Liver (tissue), 8 donors: ENCODE measurements at regions not wholly inside any gene's neighbourhood (a gene's known extent, or its start where the extent isn't known, plus 50 kb on each side); places are given as distances from the start of the nearest gene placed in this dataset.

Experiments
- DNase-seq: peaks from one replicate; pipeline ENCODE4 v3.0.0-alpha.2; 2017; ENCODE audit warnings: low spot score
- H3K27ac ChIP-seq, 2 donors: one replicate each; pipeline ENCODE4 v1.7.0; 2013; ENCODE audit warnings: inconsistent platforms in 2 of 2, low read length in 2 of 2, control low read depth in 1 of 2, low read depth in 1 of 2, mild to moderate bottlenecking in 1 of 2
- H3K27me3 ChIP-seq, 4 donors: one replicate each; pipeline versions ENCODE4 v1.6.1 to v1.7.0; 2013; ENCODE audit warnings: low read length in 3 of 4, inconsistent platforms in 1 of 4, mild to moderate bottlenecking in 1 of 4, moderate library complexity in 1 of 4; ENCODE audit not compliant: control insufficient read depth in 4 of 4, insufficient read depth in 4 of 4
- H3K36me3 ChIP-seq, 4 donors: one replicate each; pipeline versions ENCODE4 v1.6.1 to v1.7.0; 2013; ENCODE audit warnings: low read length in 3 of 4, mild to moderate bottlenecking in 3 of 4, low read depth in 1 of 4, moderate library complexity in 1 of 4; ENCODE audit not compliant: control insufficient read depth in 4 of 4, insufficient read depth in 3 of 4
- H3K4me1 ChIP-seq, 4 donors: one replicate each; pipeline versions ENCODE4 v1.6.1 to v1.7.0; 2013; ENCODE audit warnings: low read length in 3 of 4, mild to moderate bottlenecking in 3 of 4, moderate library complexity in 1 of 4; ENCODE audit not compliant: control insufficient read depth in 4 of 4, insufficient read depth in 4 of 4
- H3K4me3 ChIP-seq, 3 donors: one replicate each; pipeline versions ENCODE4 v1.6.1 to v1.7.0; 2013; ENCODE audit warnings: low read length in 3 of 3, control low read depth in 1 of 3, low read depth in 1 of 3, mild to moderate bottlenecking in 1 of 3
- H3K9ac ChIP-seq, 2 donors: one replicate each; pipeline ENCODE4 v1.7.0; 2013; ENCODE audit warnings: low read length in 2 of 2, mild to moderate bottlenecking in 2 of 2, moderate library complexity in 2 of 2, control low read depth in 1 of 2, low read depth in 1 of 2
- H3K9me3 ChIP-seq, 4 donors: one replicate each; pipeline versions ENCODE4 v1.6.1 to v1.7.0; 2013; ENCODE audit warnings: low read length in 3 of 4; ENCODE audit not compliant: control insufficient read depth in 4 of 4
- ATF3 ChIP-seq: IDR thresholded peaks from 2 replicates; pipeline ENCODE4 v1.6.1; 2016; ENCODE audit warnings: antibody characterized with exemption
- CTCF ChIP-seq: fragments of 150-350 bp; IDR thresholded peaks from 2 replicates; pipeline ENCODE4 v1.5.1; 2017; ENCODE audit warnings: improper control_type of control experiment, low read depth, low read length; ENCODE audit not compliant: missing input control
- EGR1 ChIP-seq, 2 donors: IDR thresholded peaks; 2 replicates each; pipeline ENCODE4 v1.6.1; 2016 to 2018; ENCODE audit warnings: antibody characterized with exemption in 2 of 2, low read depth in 2 of 2
- FOXA2 ChIP-seq: IDR thresholded peaks from 2 replicates; pipeline ENCODE4 v1.6.1; 2016; ENCODE audit warnings: antibody characterized with exemption
- HNF4A ChIP-seq, 2 donors: conservative IDR thresholded peaks; 2 replicates each; pipeline ENCODE4 v1.6.1; 2016; ENCODE audit warnings: antibody characterized with exemption in 2 of 2, mild to moderate bottlenecking in 2 of 2
- HNF4G ChIP-seq: IDR thresholded peaks from 2 replicates; pipeline ENCODE4 v1.6.1; 2016; ENCODE audit warnings: antibody characterized with exemption
- JUND ChIP-seq, 2 donors: IDR thresholded peaks; 2 replicates each; pipeline ENCODE4 v1.6.1; 2016; ENCODE audit warnings: antibody characterized with exemption in 2 of 2
- MAX ChIP-seq: IDR thresholded peaks from 2 replicates; pipeline ENCODE4 v1.6.1; 2016; ENCODE audit warnings: antibody characterized with exemption
- NR2F2 ChIP-seq: IDR thresholded peaks from 2 replicates; pipeline ENCODE4 v1.6.1; 2016; ENCODE audit warnings: antibody characterized with exemption
- RAD21 ChIP-seq, 2 donors: IDR thresholded peaks; 2 replicates each; pipeline ENCODE4 v1.6.1; 2016; ENCODE audit warnings: antibody characterized with exemption in 2 of 2, mild to moderate bottlenecking in 2 of 2
- REST ChIP-seq: IDR thresholded peaks from 2 replicates; pipeline ENCODE4 v1.6.1; 2016; ENCODE audit warnings: antibody characterized with exemption, mild to moderate bottlenecking
- RXRA ChIP-seq, 2 donors: IDR thresholded peaks; 2 replicates each; pipeline ENCODE4 v1.6.1; 2017 to 2018; ENCODE audit warnings: antibody characterized with exemption in 2 of 2, mild to moderate bottlenecking in 1 of 2
- SP1 ChIP-seq: IDR thresholded peaks from 2 replicates; pipeline ENCODE4 v1.6.1; 2018; ENCODE audit warnings: antibody characterized with exemption, mild to moderate bottlenecking
- TAF1 ChIP-seq: conservative IDR thresholded peaks from 2 replicates; pipeline ENCODE4 v1.6.1; 2016; ENCODE audit warnings: antibody characterized with exemption, mild to moderate bottlenecking
- YY1 ChIP-seq: IDR thresholded peaks from 2 replicates; pipeline ENCODE4 v1.6.1; 2016; ENCODE audit warnings: antibody characterized with exemption, mild to moderate bottlenecking
- ZBTB33 ChIP-seq: IDR thresholded peaks from 2 replicates; pipeline ENCODE4 v1.6.1; 2016; ENCODE audit warnings: antibody characterized with exemption
- WGBS: extraction: QIAGEN DNeasy Blood & Tissue Kit; methylation state at CpG from one replicate; pipeline ENCODE4 v1.1.7; 2013; 5-methylcytosine and 5-hydroxymethylcytosine counted together
- donor health status: healthy.
- donor health status: healthy.
- donor health status: healthy.
- donor health status: healthy.
- donor health status: healthy.

- DNase-seq, result no peak
- Histone ChIP-seq H3K27me3 (no peaks in the 10 kb centered on the region), H3K9ac (no peak overlapping the region), H3K4me3 (no peak overlapping the region), H3K27ac (no peak overlapping the region), H3K36me3 (no peaks in the 10 kb centered on the region), H3K9me3 (no peaks in the 10 kb centered on the region), H3K4me1 (no peaks in the 10 kb centered on the region)
- TF ChIP-seq EGR1 (IDR thresholded peaks at IDR 0.05; ENCODE audit: low read depth in 2 of 2) (no peak), SP1 (no peak), RXRA (IDR thresholded peaks at IDR 0.05) (no peak), RAD21 (IDR thresholded peaks at IDR 0.05) (no peak), REST (no peak), CTCF (no peak), MAX (no peak), TAF1 (no peak), ATF3 (no peak), FOXA2 (no peak), NR2F2 (no peak), JUND (IDR thresholded peaks at IDR 0.05) (no peak), YY1 (no peak), HNF4A (conservative IDR thresholded peaks at IDR 0.05) (no peak), HNF4G (no peak), ZBTB33 (no peak)
- whole genome bisulfite sequencing, result 80% methylated on average over 7 of the region's 7 CpGs
Observed at GRCh38 chr4:106569146-106570031, 200.8 kb upstream of the GIMD1 start.
